ENCODE measurements at regions not wholly inside any gene's neighbourhood (a gene's known extent, or its start where the extent isn't known, plus 50 kb on each side); places are given as distances from the start of the nearest gene placed in this dataset.
"Not testable (repeated sequence)": the region's sequence is repeated elsewhere in the genome, so short reads cannot be mapped to it uniquely, and the experiment has no call there.

- no peak for TF ChIP-seq CTCF (IDR thresholded peaks at IDR 0.05; ENCODE audit: low read depth, low read length)
- no peak overlapping the region for H3K4me3 ChIP-seq (replicated peaks in 1 of 2; ENCODE audit: low read depth in 2 of 2, low read length in 2 of 2)
- DNase-seq (ENCODE audit: low read depth in 2 of 2) = no peak
Observed at GRCh38 chr10:6794441-6794840, 214.4 kb upstream of the PRKCQ start.

- no peak for DNase-seq (ENCODE audit: low read depth in 2 of 2)
- TF ChIP-seq CTCF (IDR thresholded peaks at IDR 0.05; ENCODE audit: low read depth, low read length) = no peak
- no peak overlapping the region for H3K4me3 ChIP-seq (replicated peaks in 1 of 2; ENCODE audit: low read depth in 2 of 2, low read length in 2 of 2)
Observed at GRCh38 chr10:6788731-6789130, 208.7 kb upstream of the PRKCQ start.

GRCh38 chr10:6788231-6788630, 208.2 kb upstream of the PRKCQ start:
- no peak for TF ChIP-seq CTCF (IDR thresholded peaks at IDR 0.05; ENCODE audit: low read depth, low read length)
- H3K4me3 ChIP-seq (replicated peaks in 1 of 2; ENCODE audit: low read depth in 2 of 2, low read length in 2 of 2) = no peak overlapping the region
- DNase-seq (ENCODE audit: low read depth in 2 of 2) = no peak

GRCh38 chr10:6787718-6788117, 207.6 kb upstream of the PRKCQ start:
- TF ChIP-seq CTCF (IDR thresholded peaks at IDR 0.05; ENCODE audit: low read depth, low read length) = no peak
- no peak overlapping the region for H3K4me3 ChIP-seq (replicated peaks in 1 of 2; ENCODE audit: low read depth in 2 of 2, low read length in 2 of 2)
- DNase-seq (ENCODE audit: low read depth in 2 of 2) = no peak

- TF ChIP-seq CTCF (IDR thresholded peaks at IDR 0.05; ENCODE audit: low read depth, low read length) = no peak
- no peak overlapping the region for H3K4me3 ChIP-seq (replicated peaks in 1 of 2; ENCODE audit: low read depth in 2 of 2, low read length in 2 of 2)
- DNase-seq (ENCODE audit: low read depth in 2 of 2) = no peak
Observed at GRCh38 chr10:6787091-6787490, 207.0 kb upstream of the PRKCQ start.

GRCh38 chr10:6786579-6787031, 206.5 kb upstream of the PRKCQ start:
- TF ChIP-seq CTCF (IDR thresholded peaks at IDR 0.05; ENCODE audit: low read depth, low read length) = peak; percentile 26
- H3K4me3 ChIP-seq (replicated peaks in 1 of 2; ENCODE audit: low read depth in 2 of 2, low read length in 2 of 2) = no peak overlapping the region
- peak; percentile 46 to 73 for DNase-seq (ENCODE audit: low read depth in 2 of 2)

GRCh38 chr10:6784429-6784828, 204.4 kb upstream of the PRKCQ start:
- not testable (repeated sequence) for DNase-seq (ENCODE audit: low read depth in 2 of 2); H3K4me3 ChIP-seq (replicated peaks in 1 of 2; ENCODE audit: low read depth in 2 of 2, low read length in 2 of 2)

Measured in cardiac fibroblast (primary cell).